SK-N-SH (cell line): ENCODE measurements at regions not wholly inside any gene's neighbourhood (a gene's known extent, or its start where the extent isn't known, plus 50 kb on each side); places are given as distances from the start of the nearest gene placed in this dataset.

Source experiments
- CTCF ChIA-PET: fragments of 300-600, 350-600 bp; formaldehyde crosslinking; extraction: SDS; loops from one replicate; lab custom pipeline; 2021; lab: Yijun Ruan, JAX
- POLR2A ChIA-PET: fragments of 350-600 bp; sonication (Branson Sonifier 250); formaldehyde crosslinking; extraction: SDS; loops from one replicate; lab custom pipeline; 2020; ENCODE audit warnings: antibody characterized with exemption, inconsistent platforms; lab: Yijun Ruan, JAX
- DNase-seq: peaks from one replicate; pipeline ENCODE4 v3.0.0; 2012
- H2AFZ ChIP-seq: fragments of 200-600 bp; sonication (generic); 2 replicates; pipeline ENCODE4 v1.8.1; 2016; ENCODE audit warnings: antibody characterized with exemption, mild to moderate bottlenecking, low read depth
- H3F3A ChIP-seq: fragments of 200-600 bp; sonication (generic); replicated peaks from 2 replicates; pipeline ENCODE3; 2016; ENCODE audit warnings: antibody characterized with exemption, mild to moderate bottlenecking; ENCODE audit not compliant: insufficient read depth
- H3K27ac ChIP-seq, 2 experiments: fragments of 200-500 bp in 1 of 2; fragments of 200-600 bp in 1 of 2; sonication (Bioruptor generic) in 1 of 2; sonication (generic), shearing (Covaris generic) in 1 of 2; 2 replicates each; pipeline versions ENCODE4 v1.5.1 to v1.6.1; 2014 to 2016; ENCODE audit warnings: low read depth in 2 of 2, inconsistent platforms in 1 of 2, low read length in 1 of 2, mild to moderate bottlenecking in 1 of 2, mixed read lengths in 1 of 2
- H3K27me3 ChIP-seq: fragments of 200-600 bp; sonication (generic), shearing (Covaris generic); 2 replicates; pipeline ENCODE4 v1.6.1; 2016; ENCODE audit warnings: mixed run types; ENCODE audit not compliant: insufficient read depth
- H3K36me3 ChIP-seq, 2 experiments: fragments of 200-500 bp in 1 of 2; fragments of 200-600 bp in 1 of 2; sonication (Bioruptor generic) in 1 of 2; sonication (generic) in 1 of 2; replicated peaks in 1 of 2; 2 replicates each; pipeline versions ENCODE3 to v1.5.1; 2014 to 2016; ENCODE audit warnings: low read length in 1 of 2, mild to moderate bottlenecking in 1 of 2; ENCODE audit not compliant: insufficient read depth in 2 of 2, control insufficient read depth in 1 of 2
- H3K4me1 ChIP-seq, 2 experiments: fragments of 200-500 bp in 1 of 2; fragments of 200-600 bp in 1 of 2; sonication (Bioruptor generic) in 1 of 2; sonication (generic), shearing (Covaris generic) in 1 of 2; 2 replicates each; pipeline versions ENCODE4 v1.5.1 to v1.6.1; 2014 to 2016; ENCODE audit warnings: low read depth in 1 of 2, low read length in 1 of 2, mixed run types in 1 of 2; ENCODE audit not compliant: insufficient read depth in 2 of 2, control insufficient read depth in 1 of 2
- H3K4me2 ChIP-seq: fragments of 200-600 bp; sonication (generic), shearing (Covaris generic); 2 replicates; pipeline ENCODE4 v1.6.1; 2017; ENCODE audit warnings: mixed run types
- H3K4me3 ChIP-seq, 2 experiments: fragments of 200-500 bp in 1 of 2; fragments of 200-600 bp in 1 of 2; sonication (Bioruptor generic) in 1 of 2; sonication (generic), shearing (Covaris generic) in 1 of 2; 2 replicates each; pipeline versions ENCODE4 v1.5.1 to v1.8.1; 2014 to 2016; ENCODE audit warnings: low read depth in 2 of 2, inconsistent platforms in 1 of 2, low read length in 1 of 2, mild to moderate bottlenecking in 1 of 2, mixed read lengths in 1 of 2, moderate library complexity in 1 of 2
- H3K79me2 ChIP-seq: fragments of 200-600 bp; sonication (generic); 2 replicates; pipeline ENCODE4 v1.8.1; 2017; ENCODE audit warnings: mild to moderate bottlenecking; ENCODE audit not compliant: insufficient read depth
- H3K9ac ChIP-seq: fragments of 200-600 bp; sonication (generic); 2 replicates; pipeline ENCODE4 v1.6.1; 2017; ENCODE audit warnings: mixed run types
- H3K9me2 ChIP-seq: fragments of 200-600 bp; sonication (generic); 2 replicates; pipeline ENCODE4 v1.6.1; 2017; ENCODE audit warnings: mixed run types
- H3K9me3 ChIP-seq: fragments of 200-600 bp; sonication (generic); 2 replicates; pipeline ENCODE4 v1.6.1; 2017; ENCODE audit warnings: mixed run types, mild to moderate bottlenecking, moderate library complexity
- H4K20me1 ChIP-seq: fragments of 200-600 bp; sonication (generic); 2 replicates; pipeline ENCODE4 v1.6.1; 2017; ENCODE audit warnings: mild to moderate bottlenecking, mixed run types; ENCODE audit not compliant: insufficient read depth
- GATA2 ChIP-seq: sonication (generic); formaldehyde crosslinking; IDR thresholded peaks from 2 replicates; pipeline ENCODE4 v1.5.0; 2020; ENCODE audit warnings: mild to moderate bottlenecking, missing genetic modification reagents
- JUND ChIP-seq: IDR thresholded peaks from 2 replicates; pipeline ENCODE4 v1.4.0; 2012
- NFIC ChIP-seq: IDR thresholded peaks from 2 replicates; pipeline ENCODE4 v1.4.0; 2012; ENCODE audit warnings: borderline replicate concordance
- POLR2AphosphoS5 ChIP-seq: IDR thresholded peaks from 2 replicates; pipeline ENCODE4 v1.6.1; 2012; ENCODE audit warnings: low read depth, low read length
- RAD21 ChIP-seq: IDR thresholded peaks from 2 replicates; pipeline ENCODE4 v1.6.1; 2012; ENCODE audit warnings: mild to moderate bottlenecking, low read length
- TAF1 ChIP-seq: IDR thresholded peaks from 2 replicates; pipeline ENCODE4 v1.6.1; 2012; ENCODE audit warnings: low read depth, mild to moderate bottlenecking, low read length, moderate library complexity, borderline replicate concordance
- TCF12 ChIP-seq: IDR thresholded peaks from 2 replicates; pipeline ENCODE4 v1.4.0; 2012
- TEAD4 ChIP-seq: IDR thresholded peaks from 2 replicates; pipeline ENCODE4 v1.4.0; 2012; ENCODE audit warnings: mild to moderate bottlenecking, borderline replicate concordance; ENCODE audit not compliant: insufficient read depth
- WGBS: methylation state at CpG from one replicate; pipeline ENCODE4 v1.1.6; 2017; ENCODE audit warnings: low lambda C conversion rate; 5-methylcytosine and 5-hydroxymethylcytosine counted together
- TF ChIP-seq, protein P1 (sequence below): IDR thresholded peaks from 2 replicates; pipeline ENCODE4 v1.4.0; 2012; ENCODE audit warnings: low read depth, borderline replicate concordance
- TF ChIP-seq, protein P2 (sequence below): fragments of 150-350 bp; IDR thresholded peaks from 2 replicates; pipeline ENCODE4 v1.6.1; 2016; ENCODE audit warnings: mild to moderate bottlenecking, low read depth, low read length
- TF ChIP-seq, protein P3 (sequence below): fragments of 200-600 bp; sonication (generic); IDR thresholded peaks from 2 replicates; pipeline ENCODE4 v1.6.1; 2017; ENCODE audit warnings: antibody characterized with exemption, mild to moderate bottlenecking, moderate library complexity

DNA sequence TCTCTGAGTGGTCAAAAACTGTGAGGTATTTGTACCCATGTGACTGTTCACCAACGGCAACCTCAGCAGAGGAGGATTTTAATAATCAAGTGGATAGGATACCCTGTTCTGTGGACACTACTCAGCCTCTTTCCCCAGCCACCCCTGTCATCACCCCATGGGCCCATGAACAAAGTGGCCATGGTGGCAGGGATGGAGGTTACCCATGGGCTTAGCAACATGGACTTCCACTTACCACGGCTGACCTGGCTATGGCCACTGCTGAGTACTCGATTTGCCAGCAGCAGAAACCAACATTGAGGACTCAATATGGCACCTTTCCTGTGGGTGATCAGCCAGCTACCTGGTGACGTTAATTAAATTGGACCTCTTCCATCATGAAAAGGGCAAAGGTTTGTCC, 1782.7 kb downstream of the PLA2G4A start:
- no peak for DNase-seq
- Histone ChIP-seq H3F3A (no peaks in the 10 kb centered on the region), H3K9ac (no peak overlapping the region), H2AFZ (no peak overlapping the region), H3K79me2 (no peaks in the 10 kb centered on the region), H3K9me3 (peaks cover 11% of the 10 kb centered on the region), H3K4me2 (no peak overlapping the region), H3K36me3 (peaks cover 0 to 4% of the 10 kb centered on the region in 2 experiments), H3K4me1 (no peaks in the 10 kb centered on the region), H4K20me1 (no peaks in the 10 kb centered on the region), H3K9me2 (no peaks in the 10 kb centered on the region), H3K27ac (no peak overlapping the region), H3K27me3 (no peaks in the 10 kb centered on the region), H3K4me3 (no peak overlapping the region)
- 72% methylated on average over 2 of the region's 4 CpGs for WGBS
- ChIA-PET CTCF (no interaction called here), POLR2A (no interaction called here)
- TF ChIP-seq, protein P1, sequence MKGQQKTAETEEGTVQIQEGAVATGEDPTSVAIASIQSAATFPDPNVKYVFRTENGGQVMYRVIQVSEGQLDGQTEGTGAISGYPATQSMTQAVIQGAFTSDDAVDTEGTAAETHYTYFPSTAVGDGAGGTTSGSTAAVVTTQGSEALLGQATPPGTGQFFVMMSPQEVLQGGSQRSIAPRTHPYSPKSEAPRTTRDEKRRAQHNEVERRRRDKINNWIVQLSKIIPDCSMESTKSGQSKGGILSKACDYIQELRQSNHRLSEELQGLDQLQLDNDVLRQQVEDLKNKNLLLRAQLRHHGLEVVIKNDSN: no peak
- TF ChIP-seq TAF1: no peak
- no peak for TF ChIP-seq POLR2AphosphoS5

DNA sequence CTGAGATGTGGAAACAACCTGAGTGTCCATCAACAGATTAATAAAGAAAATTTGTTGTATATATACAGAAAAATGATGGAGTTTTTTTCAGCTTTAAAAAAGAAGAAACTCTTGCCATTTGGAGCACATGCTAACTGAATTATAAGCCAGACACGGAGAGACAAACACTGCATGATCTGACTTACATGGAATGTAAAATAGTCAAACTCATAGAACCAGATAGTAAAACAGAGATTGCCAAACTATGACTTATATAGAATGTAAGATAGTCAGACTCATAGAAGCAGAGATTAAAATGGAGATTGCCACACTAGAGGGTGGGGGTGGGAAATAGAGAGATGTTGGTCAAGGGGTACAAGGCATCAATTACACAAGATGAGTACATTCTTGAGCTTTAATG, 1786.6 kb downstream of the PLA2G4A start:
- 47% methylated on average over 1 of the region's 1 CpG for WGBS
- H3K27me3 ChIP-seq: no peaks in the 10 kb centered on the region
- no peak for DNase-seq
- H3K9me2 ChIP-seq: no peaks in the 10 kb centered on the region
- TF ChIP-seq, protein P2, sequence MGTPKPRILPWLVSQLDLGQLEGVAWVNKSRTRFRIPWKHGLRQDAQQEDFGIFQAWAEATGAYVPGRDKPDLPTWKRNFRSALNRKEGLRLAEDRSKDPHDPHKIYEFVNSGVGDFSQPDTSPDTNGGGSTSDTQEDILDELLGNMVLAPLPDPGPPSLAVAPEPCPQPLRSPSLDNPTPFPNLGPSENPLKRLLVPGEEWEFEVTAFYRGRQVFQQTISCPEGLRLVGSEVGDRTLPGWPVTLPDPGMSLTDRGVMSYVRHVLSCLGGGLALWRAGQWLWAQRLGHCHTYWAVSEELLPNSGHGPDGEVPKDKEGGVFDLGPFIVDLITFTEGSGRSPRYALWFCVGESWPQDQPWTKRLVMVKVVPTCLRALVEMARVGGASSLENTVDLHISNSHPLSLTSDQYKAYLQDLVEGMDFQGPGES: no peak
- TF ChIP-seq RAD21: no peak
- no peak for TF ChIP-seq POLR2AphosphoS5
- no peaks in the 10 kb centered on the region for H3F3A ChIP-seq
- no peak overlapping the region for H2AFZ ChIP-seq
- no peak overlapping the region for H3K4me3 ChIP-seq
- H3K4me1 ChIP-seq: no peaks in the 10 kb centered on the region; a peak in 1 of 4 replicates
- ChIA-PET POLR2A (no interaction called here), CTCF (no interaction called here)
- H3K9ac ChIP-seq: no peak overlapping the region
- no peaks in the 10 kb centered on the region for H4K20me1 ChIP-seq
- H3K9me3 ChIP-seq: peaks cover 11% of the 10 kb centered on the region
- H3K36me3 ChIP-seq: peaks cover 0 to 4% of the 10 kb centered on the region in 2 experiments
- no peaks in the 10 kb centered on the region for H3K79me2 ChIP-seq
- no peak overlapping the region for H3K27ac ChIP-seq
- no peak overlapping the region for H3K4me2 ChIP-seq

DNA sequence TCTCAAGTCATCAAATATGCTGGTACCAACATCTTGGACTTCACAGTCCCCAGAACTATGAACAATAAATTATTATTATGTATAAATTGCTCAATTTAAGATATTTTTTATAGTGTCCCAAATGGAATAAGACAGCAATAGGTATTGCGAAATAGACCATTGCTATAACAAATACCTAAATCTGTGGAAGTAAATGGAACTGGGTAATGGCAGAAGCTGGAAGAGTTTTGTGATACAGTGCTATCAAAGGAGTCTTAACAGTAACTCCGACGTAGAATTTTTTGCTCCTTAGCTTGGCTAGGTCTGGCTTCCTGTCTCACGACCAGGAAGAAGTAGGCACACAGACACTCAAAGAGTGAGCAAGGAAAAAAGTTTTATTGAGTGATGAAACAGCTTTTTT, 1791.5 kb downstream of the PLA2G4A start:
- H3F3A ChIP-seq: no peaks in the 10 kb centered on the region
- H3K27ac ChIP-seq: no peak overlapping the region
- H3K9me3 ChIP-seq: no peaks in the 10 kb centered on the region
- H3K79me2 ChIP-seq: no peaks in the 10 kb centered on the region
- no peak overlapping the region for H2AFZ ChIP-seq
- TF ChIP-seq, protein P2: no peak
- no peak for TF ChIP-seq NFIC
- TF ChIP-seq TEAD4: no peak
- TF ChIP-seq TAF1: no peak
- TF ChIP-seq, protein P3, sequence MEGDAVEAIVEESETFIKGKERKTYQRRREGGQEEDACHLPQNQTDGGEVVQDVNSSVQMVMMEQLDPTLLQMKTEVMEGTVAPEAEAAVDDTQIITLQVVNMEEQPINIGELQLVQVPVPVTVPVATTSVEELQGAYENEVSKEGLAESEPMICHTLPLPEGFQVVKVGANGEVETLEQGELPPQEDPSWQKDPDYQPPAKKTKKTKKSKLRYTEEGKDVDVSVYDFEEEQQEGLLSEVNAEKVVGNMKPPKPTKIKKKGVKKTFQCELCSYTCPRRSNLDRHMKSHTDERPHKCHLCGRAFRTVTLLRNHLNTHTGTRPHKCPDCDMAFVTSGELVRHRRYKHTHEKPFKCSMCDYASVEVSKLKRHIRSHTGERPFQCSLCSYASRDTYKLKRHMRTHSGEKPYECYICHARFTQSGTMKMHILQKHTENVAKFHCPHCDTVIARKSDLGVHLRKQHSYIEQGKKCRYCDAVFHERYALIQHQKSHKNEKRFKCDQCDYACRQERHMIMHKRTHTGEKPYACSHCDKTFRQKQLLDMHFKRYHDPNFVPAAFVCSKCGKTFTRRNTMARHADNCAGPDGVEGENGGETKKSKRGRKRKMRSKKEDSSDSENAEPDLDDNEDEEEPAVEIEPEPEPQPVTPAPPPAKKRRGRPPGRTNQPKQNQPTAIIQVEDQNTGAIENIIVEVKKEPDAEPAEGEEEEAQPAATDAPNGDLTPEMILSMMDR: no peak
- TF ChIP-seq GATA2: no peak
- no peak for TF ChIP-seq JUND
- no peak for TF ChIP-seq POLR2AphosphoS5
- no peak for TF ChIP-seq TCF12
- H3K27me3 ChIP-seq: no peaks in the 10 kb centered on the region
- ChIA-PET CTCF (no interaction called here), POLR2A (no interaction called here)
- no peak for DNase-seq
- no peak overlapping the region for H3K9ac ChIP-seq
- no peaks in the 10 kb centered on the region for H3K9me2 ChIP-seq
- H3K4me3 ChIP-seq: no peak overlapping the region
- 83% methylated on average over 4 of the region's 4 CpGs for WGBS
- H3K4me1 ChIP-seq: no peaks in the 10 kb centered on the region; a peak in 1 of 4 replicates
- H4K20me1 ChIP-seq: no peaks in the 10 kb centered on the region
- H3K36me3 ChIP-seq: no peaks in the 10 kb centered on the region
- H3K4me2 ChIP-seq: no peak overlapping the region
